Suprapubic skin (tissue), 3 donors: ENCODE measurements at regions not wholly inside any gene's neighbourhood (a gene's known extent, or its start where the extent isn't known, plus 50 kb on each side); places are given as distances from the start of the nearest gene placed in this dataset.

ENCODE experiments used
- CTCF ChIP-seq, 2 donors: fragments of 200-600 bp in 1 of 2; fragments of 450-650 bp in 1 of 2; sonication (generic) in 1 of 2; IDR thresholded peaks; one replicate each; pipeline ENCODE4 v1.5.1; 2016 to 2019; ENCODE audit warnings: antibody characterized with exemption in 2 of 2, mild to moderate bottlenecking in 1 of 2, moderate library complexity in 1 of 2
- POLR2A ChIP-seq, 2 donors: fragments of 450-650 bp; IDR thresholded peaks; one replicate each; pipeline ENCODE4 v1.6.1; 2017; ENCODE audit warnings: antibody characterized with exemption in 2 of 2, mild to moderate bottlenecking in 2 of 2, moderate library complexity in 2 of 2

GRCh38 chr15:35198197-35198596 is 113.1 kb upstream of the NANOGP8 start:
- TF ChIP-seq CTCF (IDR thresholded peaks at IDR 0.05) (no peak), POLR2A (IDR thresholded peaks at IDR 0.05) (no peak)
